Ramos (cell line): ENCODE measurements at regions not wholly inside any gene's neighbourhood (a gene's known extent, or its start where the extent isn't known, plus 50 kb on each side); places are given as distances from the start of the nearest gene placed in this dataset.

ENCODE experiments used
- in situ Hi-C: fragments of 300-500 bp; cut with MboI; formaldehyde crosslinking; loops from one replicate; pipeline ENCODE4 v1.14.3; 2022; ENCODE audit warnings: low sequenced_read_pairs; ENCODE audit not compliant: unreplicated experiment

- in situ Hi-C loops = loop anchor here (10.0 kb wide), 1 partner anchor 61 kb away; no protein-coding TSS in a partner anchor
Measured at GRCh38 chr17:72005332-72006163, 115.3 kb upstream of the SOX9 start.

GRCh38 chr17:72008236-72008876, 112.5 kb upstream of the SOX9 start:
- in situ Hi-C loops = loop anchor here (10.0 kb wide), 1 partner anchor 64 kb away; no protein-coding TSS in a partner anchor

GRCh38 chr17:72011561-72011960, 109.3 kb upstream of the SOX9 start:
- in situ Hi-C loops = no loop called here

- in situ Hi-C loops = no loop called here
Measured at GRCh38 chr17:72021417-72022041, 99.3 kb upstream of the SOX9 start.

- in situ Hi-C loops = no loop called here
Measured at GRCh38 chr17:72022328-72023275, 98.2 kb upstream of the SOX9 start.

GRCh38 chr17:72024457-72024856, 96.4 kb upstream of the SOX9 start:
- in situ Hi-C loops = no loop called here

- in situ Hi-C loops = no loop called here
Measured at GRCh38 chr17:72025113-72025512, 95.7 kb upstream of the SOX9 start.

- in situ Hi-C loops = no loop called here
Measured at GRCh38 chr17:72030067-72030899, 90.5 kb upstream of the SOX9 start.

GRCh38 chr17:72031219-72031884, 89.5 kb upstream of the SOX9 start:
- in situ Hi-C loops = no loop called here

GRCh38 chr17:72033334-72033733, 87.5 kb upstream of the SOX9 start:
- in situ Hi-C loops = no loop called here

GRCh38 chr17:72034000-72034399, 86.8 kb upstream of the SOX9 start:
- in situ Hi-C loops = no loop called here

- in situ Hi-C loops = no loop called here
Measured at GRCh38 chr17:72038427-72038826, 82.4 kb upstream of the SOX9 start.

GRCh38 chr17:72039490-72039889, 81.3 kb upstream of the SOX9 start:
- in situ Hi-C loops = no loop called here

GRCh38 chr17:72046178-72046577, 74.6 kb upstream of the SOX9 start:
- in situ Hi-C loops = no loop called here

- in situ Hi-C loops = no loop called here
Measured at GRCh38 chr17:72046643-72047612, 73.9 kb upstream of the SOX9 start.

- in situ Hi-C loops = no loop called here
Measured at GRCh38 chr17:72049914-72050313, 70.9 kb upstream of the SOX9 start.

GRCh38 chr17:72053036-72053435, 67.8 kb upstream of the SOX9 start:
- in situ Hi-C loops = no loop called here

GRCh38 chr17:72053449-72053848, 67.4 kb upstream of the SOX9 start:
- in situ Hi-C loops = no loop called here
